Right lobe of liver (tissue), 6 donors: ENCODE measurements at regions not wholly inside any gene's neighbourhood (a gene's known extent, or its start where the extent isn't known, plus 50 kb on each side); places are given as distances from the start of the nearest gene placed in this dataset.
A peak's percentile ranks its signal among the peaks of the same experiment; 100 is the strongest.

Experiments
- ATAC-seq, 4 donors: fragments of 200-7000 bp; cut with Tn5 transposase; one replicate each; pipeline ENCODE4 v1.9.1; 2020; ENCODE audit warnings: mild to moderate bottlenecking in 4 of 4, moderate library complexity in 4 of 4
- DNase-seq, 3 donors: peaks; one replicate each; pipeline ENCODE4 v3.0.0-alpha.2; 2020
- H3K27ac ChIP-seq, 3 donors: fragments of 200-600 bp; one replicate each; pipeline ENCODE4 v1.8.0; 2022
- H3K27me3 ChIP-seq, 2 donors: fragments of 200-600 bp; one replicate each; pipeline ENCODE4 v1.8.0; 2022
- H3K36me3 ChIP-seq, 4 donors: fragments of 200-600 bp; sonication (generic) in 1 of 4; one replicate each; pipeline versions ENCODE4 v1.5.1 to v1.8.0; 2017 to 2022; ENCODE audit warnings: control low read depth in 1 of 4
- H3K4me1 ChIP-seq, 4 donors: fragments of 200-600 bp; sonication (generic) in 1 of 4; one replicate each; pipeline versions ENCODE4 v1.5.1 to v1.8.0; 2017 to 2022; ENCODE audit warnings: control low read depth in 1 of 4
- H3K4me3 ChIP-seq, 3 donors: fragments of 200-600 bp; one replicate each; pipeline ENCODE4 v1.8.0; 2022
- H3K9me3 ChIP-seq, 4 donors: fragments of 200-600 bp; sonication (generic) in 1 of 4; one replicate each; pipeline versions ENCODE4 v1.5.1 to v1.8.0; 2017 to 2022; ENCODE audit warnings: control low read depth in 1 of 4
- POLR2A ChIP-seq: fragments of 450-650 bp; IDR thresholded peaks from one replicate; pipeline ENCODE4 v1.6.1; 2017; ENCODE audit warnings: antibody characterized with exemption, mild to moderate bottlenecking
- WGBS: methylation state at CpG from one replicate; pipeline ENCODE4 v1.1.6; 2018; ENCODE audit warnings: low coverage, low lambda C conversion rate; ENCODE audit not compliant: insufficient coverage; ENCODE audit errors: missing lambda C conversion rate; 5-methylcytosine and 5-hydroxymethylcytosine counted together
- intact Hi-C, 2 donors: fragments of 100-400 bp; cut with DNase I; formaldehyde crosslinking; loops; one replicate each; pipeline versions ENCODE4 v1.11.2 to v1.14.1; 2022
- TF ChIP-seq, protein P1 (sequence below), 4 donors: fragments of 200-600 bp in 3 of 4; fragments of 450-650 bp in 1 of 4; IDR thresholded peaks; one replicate each; pipeline versions ENCODE4 v1.5.1 to v1.8.0; 2016 to 2022; ENCODE audit warnings: antibody characterized with exemption in 4 of 4, mild to moderate bottlenecking in 2 of 4
- donor health status: DM: no; HTN: yes; CAD: no.
- donor health status: DM: no; HTN: no; CAD: no.
- donor health status: DM: no; HTN: no; CAD: no.
- donor health status: DM: no; HTN: yes; CAD: no.
- donor health status: DM: no; HTN: yes; CAD: no.

- 17% methylated on average over 1 of the region's 1 CpG for WGBS
These were observed 108.1 kb downstream of the GNAT3 start for GRCh38 chr7:80403686-80404241.

GRCh38 chr7:80401708-80402107, 110.2 kb downstream of the GNAT3 start:
- WGBS = 13% methylated on average over 1 of the region's 1 CpG
- ATAC-seq (peak; percentile 40 to 61 (median 54)), DNase-seq (no peak)
- intact Hi-C loops = no loop called here
- H3K4me3 ChIP-seq = no peak overlapping the region
- TF ChIP-seq, protein P1, sequence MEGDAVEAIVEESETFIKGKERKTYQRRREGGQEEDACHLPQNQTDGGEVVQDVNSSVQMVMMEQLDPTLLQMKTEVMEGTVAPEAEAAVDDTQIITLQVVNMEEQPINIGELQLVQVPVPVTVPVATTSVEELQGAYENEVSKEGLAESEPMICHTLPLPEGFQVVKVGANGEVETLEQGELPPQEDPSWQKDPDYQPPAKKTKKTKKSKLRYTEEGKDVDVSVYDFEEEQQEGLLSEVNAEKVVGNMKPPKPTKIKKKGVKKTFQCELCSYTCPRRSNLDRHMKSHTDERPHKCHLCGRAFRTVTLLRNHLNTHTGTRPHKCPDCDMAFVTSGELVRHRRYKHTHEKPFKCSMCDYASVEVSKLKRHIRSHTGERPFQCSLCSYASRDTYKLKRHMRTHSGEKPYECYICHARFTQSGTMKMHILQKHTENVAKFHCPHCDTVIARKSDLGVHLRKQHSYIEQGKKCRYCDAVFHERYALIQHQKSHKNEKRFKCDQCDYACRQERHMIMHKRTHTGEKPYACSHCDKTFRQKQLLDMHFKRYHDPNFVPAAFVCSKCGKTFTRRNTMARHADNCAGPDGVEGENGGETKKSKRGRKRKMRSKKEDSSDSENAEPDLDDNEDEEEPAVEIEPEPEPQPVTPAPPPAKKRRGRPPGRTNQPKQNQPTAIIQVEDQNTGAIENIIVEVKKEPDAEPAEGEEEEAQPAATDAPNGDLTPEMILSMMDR (IDR thresholded peaks at IDR 0.05) = no peak
- no peak for TF ChIP-seq POLR2A
- no peaks in the 10 kb centered on the region for H3K9me3 ChIP-seq
- H3K27ac ChIP-seq = no peak overlapping the region
- H3K36me3 ChIP-seq = no peaks in the 10 kb centered on the region
- H3K27me3 ChIP-seq = no peaks in the 10 kb centered on the region
- peaks cover 0 to 4% (median 1%) of the 10 kb centered on the region in 4 donors for H3K4me1 ChIP-seq

More at GRCh38 chr7:80403686-80404241, 108.1 kb downstream of the GNAT3 start:
- DNase-seq (no peak), ATAC-seq (no peak)
- intact Hi-C loops = no loop called here
- no peaks in the 10 kb centered on the region for H3K27me3 ChIP-seq
- peaks cover 0 to 3% (median 0%) of the 10 kb centered on the region in 4 donors for H3K4me1 ChIP-seq
- no peak overlapping the region for H3K27ac ChIP-seq
- no peaks in the 10 kb centered on the region for H3K36me3 ChIP-seq
- H3K4me3 ChIP-seq = no peak overlapping the region
- no peak for TF ChIP-seq POLR2A
- TF ChIP-seq, protein P1 (IDR thresholded peaks at IDR 0.05) = no peak
- no peaks in the 10 kb centered on the region for H3K9me3 ChIP-seq

- 33% methylated on average over 2 of the region's 2 CpGs for WGBS
- H3K27ac ChIP-seq = peak overlapping the region in 2 of 3 donors; percentile 52 to 60
- intact Hi-C loops = no loop called here
These were observed 118.1 kb downstream of the GNAT3 start for GRCh38 chr7:80393786-80394185.

GRCh38 chr7:80392229-80393169, 119.4 kb downstream of the GNAT3 start:
- H3K36me3 ChIP-seq = no peaks in the 10 kb centered on the region
- no peaks in the 10 kb centered on the region for H3K27me3 ChIP-seq
- TF ChIP-seq POLR2A = no peak
- TF ChIP-seq, protein P1 (IDR thresholded peaks at IDR 0.05) = peak; percentile 55 to 70 (median 60)
- peak; percentile 80 to 90 (median 88) for ATAC-seq
- H3K27ac ChIP-seq = peak overlapping the region in 2 of 3 donors; percentile 59 to 60
- H3K4me1 ChIP-seq = peaks cover 0 to 13% (median 6%) of the 10 kb centered on the region in 4 donors
- DNase-seq = peak in 2 of 3 donors; percentile 61 to 69
- no peaks in the 10 kb centered on the region for H3K9me3 ChIP-seq
- no peak overlapping the region for H3K4me3 ChIP-seq
- WGBS = 37% methylated on average over 4 of the region's 4 CpGs
- intact Hi-C loops = no loop called here

More at GRCh38 chr7:80393786-80394185, 118.1 kb downstream of the GNAT3 start:
- DNase-seq = peak in 1 of 3 donors; percentile 52
- Histone ChIP-seq H3K36me3 (no peaks in the 10 kb centered on the region), H3K27me3 (no peaks in the 10 kb centered on the region), H3K4me3 (no peak overlapping the region), H3K4me1 (peaks cover 0 to 17% (median 6%) of the 10 kb centered on the region in 4 donors), H3K9me3 (no peaks in the 10 kb centered on the region)
- ATAC-seq = peak; percentile 72 to 91 (median 85)
- TF ChIP-seq, protein P1 (IDR thresholded peaks at IDR 0.05) = no peak
- TF ChIP-seq POLR2A = no peak
